LNCAP (cell line): ENCODE measurements at regions not wholly inside any gene's neighbourhood (a gene's known extent, or its start where the extent isn't known, plus 50 kb on each side); places are given as distances from the start of the nearest gene placed in this dataset.

Source experiments
- TF ChIP-seq, protein P1 (sequence below): fragments of 450-650 bp; IDR thresholded peaks from 2 replicates; pipeline ENCODE4 v1.5.1; 2017; ENCODE audit warnings: mild to moderate bottlenecking

DNA sequence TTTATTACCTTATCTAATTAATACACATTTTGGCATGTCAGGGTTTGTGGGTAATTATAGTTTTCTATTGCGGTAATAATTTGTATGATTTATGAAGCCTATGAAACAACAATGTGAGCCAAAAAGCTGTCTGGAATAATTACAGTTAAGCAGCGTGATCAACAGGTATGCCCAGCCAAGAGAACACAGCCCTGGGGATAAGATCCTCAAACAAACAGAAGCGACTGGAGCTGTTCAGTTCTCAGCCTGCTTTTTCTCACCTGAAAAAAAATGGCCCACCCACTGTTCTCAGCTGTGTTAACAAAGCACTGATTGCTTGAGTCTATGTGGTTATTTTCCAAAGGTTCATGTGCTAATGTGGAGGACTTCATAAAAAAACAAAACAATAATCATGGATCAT lies 855.8 kb downstream of the GATA3 start:
- TF ChIP-seq, protein P1, sequence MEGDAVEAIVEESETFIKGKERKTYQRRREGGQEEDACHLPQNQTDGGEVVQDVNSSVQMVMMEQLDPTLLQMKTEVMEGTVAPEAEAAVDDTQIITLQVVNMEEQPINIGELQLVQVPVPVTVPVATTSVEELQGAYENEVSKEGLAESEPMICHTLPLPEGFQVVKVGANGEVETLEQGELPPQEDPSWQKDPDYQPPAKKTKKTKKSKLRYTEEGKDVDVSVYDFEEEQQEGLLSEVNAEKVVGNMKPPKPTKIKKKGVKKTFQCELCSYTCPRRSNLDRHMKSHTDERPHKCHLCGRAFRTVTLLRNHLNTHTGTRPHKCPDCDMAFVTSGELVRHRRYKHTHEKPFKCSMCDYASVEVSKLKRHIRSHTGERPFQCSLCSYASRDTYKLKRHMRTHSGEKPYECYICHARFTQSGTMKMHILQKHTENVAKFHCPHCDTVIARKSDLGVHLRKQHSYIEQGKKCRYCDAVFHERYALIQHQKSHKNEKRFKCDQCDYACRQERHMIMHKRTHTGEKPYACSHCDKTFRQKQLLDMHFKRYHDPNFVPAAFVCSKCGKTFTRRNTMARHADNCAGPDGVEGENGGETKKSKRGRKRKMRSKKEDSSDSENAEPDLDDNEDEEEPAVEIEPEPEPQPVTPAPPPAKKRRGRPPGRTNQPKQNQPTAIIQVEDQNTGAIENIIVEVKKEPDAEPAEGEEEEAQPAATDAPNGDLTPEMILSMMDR: no peak

DNA sequence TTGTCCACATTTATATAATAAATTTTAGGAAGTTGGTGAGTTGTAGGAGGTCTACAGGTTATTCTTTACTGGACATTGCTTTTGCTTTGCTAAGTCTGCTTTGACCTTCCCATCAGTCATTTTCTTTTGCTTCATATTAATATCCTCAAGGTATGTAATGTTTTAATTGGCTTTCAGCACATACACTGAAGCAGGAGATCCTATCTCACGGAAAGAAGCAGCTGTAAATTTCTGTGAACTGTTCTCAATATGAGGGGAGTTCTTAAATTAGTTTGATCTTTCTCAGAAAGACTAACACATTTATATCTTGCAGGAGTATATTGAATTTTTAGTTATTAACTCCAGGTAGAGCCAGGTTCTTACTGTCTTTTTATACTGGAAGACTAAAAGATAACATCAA lies 856.5 kb downstream of the GATA3 start:
- TF ChIP-seq, protein P1: no peak

DNA sequence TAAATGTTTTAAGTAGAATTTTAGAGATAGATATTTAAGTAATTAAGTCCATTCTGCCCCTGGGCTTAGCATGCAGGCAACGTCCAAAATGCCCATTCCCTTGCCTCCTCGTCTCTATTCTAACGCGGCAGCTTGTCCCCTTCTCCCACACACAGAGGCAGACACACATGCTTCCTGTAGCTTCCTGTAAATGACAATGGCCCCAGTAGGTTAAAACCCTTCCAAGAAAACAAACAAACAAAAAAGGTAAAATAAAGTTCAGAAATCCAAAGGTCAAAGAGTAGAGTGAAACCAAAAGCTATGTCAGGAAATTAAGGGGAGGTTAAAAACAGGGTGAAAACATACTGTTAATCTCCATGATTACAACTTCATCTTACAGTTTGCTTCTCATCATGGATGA lies 857.6 kb downstream of the GATA3 start:
- TF ChIP-seq, protein P1: no peak

DNA sequence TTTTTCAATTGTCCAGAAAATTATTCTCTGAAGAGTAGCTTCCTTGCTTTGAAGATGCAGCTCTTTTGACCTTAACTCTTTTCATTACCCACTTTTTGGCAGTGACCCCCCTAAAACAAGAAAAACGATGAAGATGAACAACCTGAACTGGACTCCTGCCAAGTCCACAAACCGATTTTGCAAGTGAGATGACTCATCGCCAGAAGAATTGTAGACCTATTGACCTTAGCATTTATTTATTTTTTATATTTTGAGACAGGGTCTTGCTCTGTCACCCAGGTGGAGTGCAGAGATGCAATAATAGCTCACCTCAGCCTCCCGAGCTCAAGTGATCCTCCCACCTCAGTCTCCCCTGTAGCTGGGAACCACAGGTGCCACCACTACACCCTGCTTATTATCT lies 859.2 kb downstream of the GATA3 start:
- TF ChIP-seq, protein P1: no peak

DNA sequence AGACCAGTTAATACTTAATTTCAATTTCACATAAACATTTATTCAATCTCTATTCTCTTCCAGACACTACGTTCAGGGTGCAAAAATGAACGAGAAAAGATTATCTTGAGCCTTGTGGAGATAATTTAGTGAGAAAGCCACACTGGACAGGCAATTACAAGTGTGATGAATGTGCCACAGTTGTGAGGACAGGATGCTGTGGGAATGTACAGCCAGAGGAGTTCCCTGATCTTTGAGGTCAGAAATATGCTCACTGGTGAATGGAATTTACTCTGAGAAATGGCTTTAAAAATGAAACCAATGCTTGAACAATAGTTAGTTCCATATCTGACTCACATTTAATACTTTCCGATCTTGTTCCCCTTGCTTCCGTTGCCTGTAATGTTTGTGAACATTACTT lies 864.8 kb downstream of the GATA3 start:
- TF ChIP-seq, protein P1: no peak

DNA sequence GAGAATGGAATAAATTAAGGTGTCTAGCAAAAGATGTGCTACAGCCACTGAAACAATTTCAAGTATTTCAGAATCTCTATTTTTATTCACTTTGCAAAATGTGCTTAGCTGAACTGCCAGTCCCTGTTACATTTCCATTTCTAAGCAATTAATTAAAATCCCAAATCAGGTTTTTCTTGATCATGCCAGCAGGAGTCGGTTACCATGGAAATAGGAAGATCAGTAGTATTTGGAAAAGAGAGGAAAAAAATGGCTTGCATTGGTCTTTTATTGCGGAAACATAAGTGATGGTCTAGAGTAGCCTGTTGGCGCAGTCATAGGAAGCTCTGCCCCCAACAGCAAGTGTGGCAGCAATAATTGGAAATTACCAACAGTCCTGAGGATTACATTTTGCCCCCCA lies 867.1 kb downstream of the GATA3 start:
- TF ChIP-seq, protein P1: no peak

DNA sequence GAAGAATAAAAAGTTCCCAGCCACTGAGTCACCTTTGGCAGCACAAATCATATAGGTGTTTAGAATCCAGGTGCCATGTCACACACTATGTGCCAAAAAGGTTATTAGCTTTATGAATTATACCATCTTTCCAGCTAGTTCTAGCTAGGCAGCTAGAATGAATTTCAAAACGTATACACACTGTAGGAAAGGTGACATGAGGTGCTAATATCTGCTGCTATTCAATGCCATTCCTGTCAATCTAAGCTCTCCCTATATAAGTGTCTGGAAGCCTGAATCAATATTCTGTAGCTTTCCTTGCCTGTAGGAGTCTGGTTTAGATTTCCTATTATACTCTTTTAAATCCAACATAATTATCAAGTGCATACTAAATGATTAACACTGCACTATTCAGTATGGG lies 868.6 kb downstream of the GATA3 start:
- TF ChIP-seq, protein P1: no peak

DNA sequence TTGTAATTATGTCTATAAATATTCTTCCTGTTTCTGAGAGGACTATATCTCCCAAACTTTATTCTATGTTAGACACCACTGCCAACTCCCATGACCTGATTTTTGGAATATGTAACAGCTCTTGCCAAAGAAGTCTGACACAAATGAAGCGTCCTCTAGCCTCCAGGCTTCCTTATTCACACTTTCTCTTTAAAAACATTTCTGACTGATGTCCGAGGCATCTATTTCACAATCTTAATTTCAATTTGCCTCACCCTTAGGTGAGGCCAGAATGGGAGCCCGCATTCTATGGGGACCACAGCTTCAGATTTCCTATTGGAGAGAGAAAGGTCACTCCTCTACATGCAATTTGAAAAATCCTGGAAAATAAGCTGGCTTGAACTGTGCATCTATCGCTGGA lies 873.2 kb downstream of the GATA3 start:
- TF ChIP-seq, protein P1: no peak
